Stimulated activated CD8-positive, alpha-beta memory T cell treated with anti-CD3 and anti-CD28 coated beads, Interleukin-12 subunit alpha, Interleukin-12 subunit beta, amount 100 ng/mL, for 24 hours (primary cell): ENCODE measurements at regions not wholly inside any gene's neighbourhood (a gene's known extent, or its start where the extent isn't known, plus 50 kb on each side); places are given as distances from the start of the nearest gene placed in this dataset.

Source experiments
- DNase-seq: peaks from one replicate; pipeline ENCODE4 v3.0.0-alpha.2; 2020; ENCODE audit errors: extremely low read depth

DNA sequence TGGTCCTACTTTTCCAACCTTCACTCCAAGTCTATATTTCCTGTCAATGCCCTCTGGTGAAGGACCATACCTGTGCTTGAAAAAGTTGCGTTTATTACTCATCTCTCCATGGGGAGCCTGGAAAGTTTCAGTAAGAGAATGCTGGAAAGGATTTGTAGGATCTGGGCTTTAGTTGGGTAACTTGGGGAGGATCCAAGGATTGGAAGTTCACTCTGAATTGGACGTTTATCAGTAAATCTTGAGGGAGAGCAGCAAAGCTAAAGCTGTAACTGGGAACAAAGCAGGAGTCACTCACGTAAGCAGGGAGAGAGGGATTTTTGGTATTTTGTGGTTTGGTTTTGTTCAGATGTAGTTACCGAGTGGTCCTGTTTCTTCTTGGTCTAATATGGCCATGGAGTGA lies 51.4 kb upstream of the NPVF start:
- no peak for DNase-seq

DNA sequence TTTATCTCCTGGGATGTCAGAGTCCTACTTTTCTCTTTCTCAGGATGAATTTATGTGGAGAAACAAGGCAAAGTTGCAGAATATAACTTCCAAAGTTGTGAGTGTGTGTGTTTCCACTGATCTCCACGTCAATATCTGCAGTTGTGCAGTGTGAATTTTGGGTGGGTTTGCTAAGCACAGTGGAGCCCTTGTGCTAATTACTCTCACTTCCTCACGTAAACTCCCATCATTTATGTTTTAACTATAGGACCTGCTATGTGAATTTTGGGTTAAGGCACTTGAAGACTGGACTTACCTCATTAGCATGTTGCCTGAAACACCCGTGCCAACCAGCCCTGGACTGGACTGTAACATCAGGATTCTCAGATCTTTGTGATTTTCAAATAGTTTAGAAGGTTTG lies 51.9 kb upstream of the NPVF start:
- DNase-seq = no peak

- DNase-seq = no peak
Measured at GRCh38 chr7:25282194-25282593, 53.9 kb upstream of the NPVF start.

GRCh38 chr7:25286756-25287155 lies 58.5 kb upstream of the NPVF start:
- DNase-seq = no peak

DNA sequence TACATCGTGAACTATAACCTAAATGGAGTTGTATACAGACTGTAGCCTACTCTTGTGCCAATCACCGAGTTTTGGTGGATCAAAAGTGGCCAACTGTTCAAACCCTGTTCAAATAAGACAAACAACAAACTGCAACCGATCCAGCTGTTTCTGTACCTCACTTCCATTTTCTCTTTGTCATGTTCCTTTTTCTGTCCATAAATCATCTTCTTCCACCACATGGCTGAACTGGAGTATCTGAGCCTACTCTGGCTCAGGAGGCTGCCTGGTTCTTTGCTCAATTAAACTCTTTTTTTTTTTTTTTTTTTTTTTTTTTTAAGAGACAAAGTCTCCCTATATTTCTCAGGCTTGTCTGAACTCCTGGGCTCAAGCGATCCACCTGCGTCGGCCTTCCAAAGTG lies 59.0 kb upstream of the NPVF start:
- no peak for DNase-seq

- no peak for DNase-seq
Measured at GRCh38 chr7:25288556-25289307, 60.4 kb upstream of the NPVF start.

DNA sequence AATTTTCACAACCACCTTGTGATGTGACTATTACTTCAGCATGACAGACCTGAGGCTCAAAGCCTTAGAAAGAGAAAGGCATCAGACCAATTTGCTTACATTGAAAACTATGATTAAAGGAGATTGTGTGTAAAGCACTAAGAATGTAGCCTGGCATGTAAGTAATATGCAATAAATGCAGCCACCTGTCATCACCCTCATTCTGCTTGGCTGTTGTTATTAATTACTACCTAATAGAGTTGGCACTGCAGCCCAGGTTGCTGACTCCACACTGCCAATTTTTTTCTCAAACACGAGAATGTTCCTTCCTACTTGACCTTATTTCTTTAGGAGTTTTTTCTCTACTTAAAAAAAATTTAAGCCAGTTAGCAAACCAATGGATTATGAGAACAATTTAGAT lies 61.2 kb upstream of the NPVF start:
- DNase-seq = no peak

DNA sequence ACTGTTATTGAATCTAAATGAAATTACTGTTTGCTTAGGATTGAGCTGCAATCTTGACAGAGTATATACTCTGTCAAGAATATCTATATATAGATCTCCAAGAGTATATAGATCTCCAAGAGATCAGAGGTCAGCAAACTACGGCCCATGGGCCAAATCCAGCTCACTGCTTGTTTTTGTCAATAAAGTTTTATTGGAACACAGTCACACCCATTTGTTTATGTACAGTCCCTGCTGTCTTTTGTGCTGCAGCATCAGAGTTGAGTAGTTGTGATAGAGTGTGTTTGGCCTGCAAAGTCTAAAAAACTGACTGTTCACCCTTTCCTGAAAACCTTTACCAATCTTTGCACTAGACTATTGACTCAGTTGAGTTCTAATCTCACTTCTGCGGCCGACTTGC lies 66.3 kb upstream of the NPVF start:
- no peak for DNase-seq

- DNase-seq = no peak
Measured at GRCh38 chr7:25295387-25295786, 67.1 kb upstream of the NPVF start.

DNA sequence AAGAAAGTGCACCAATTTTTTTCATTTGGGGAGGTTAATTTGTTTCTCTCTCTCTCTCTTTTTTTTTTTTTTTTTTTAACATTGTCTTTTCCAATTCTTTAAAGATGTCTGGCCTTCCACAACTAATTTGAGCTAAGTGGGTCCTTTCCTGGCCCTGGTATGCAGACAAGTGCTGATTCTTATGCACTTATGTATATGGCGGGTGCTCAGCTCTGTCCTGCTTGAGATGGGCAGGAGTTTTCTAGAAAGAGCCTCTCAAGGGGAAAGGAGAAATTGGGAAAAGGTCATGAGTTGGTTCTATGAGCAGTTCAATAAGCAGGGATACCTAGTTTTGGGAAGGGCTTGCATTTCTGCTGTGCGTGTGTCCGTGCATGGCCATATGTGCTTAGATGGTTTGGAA lies 67.8 kb upstream of the NPVF start:
- DNase-seq = no peak

- DNase-seq = no peak
Measured at GRCh38 chr7:25297278-25297677, 69.0 kb upstream of the NPVF start.

- DNase-seq = no peak
Measured at GRCh38 chr7:25303281-25304181, 75.2 kb upstream of the NPVF start.

DNA sequence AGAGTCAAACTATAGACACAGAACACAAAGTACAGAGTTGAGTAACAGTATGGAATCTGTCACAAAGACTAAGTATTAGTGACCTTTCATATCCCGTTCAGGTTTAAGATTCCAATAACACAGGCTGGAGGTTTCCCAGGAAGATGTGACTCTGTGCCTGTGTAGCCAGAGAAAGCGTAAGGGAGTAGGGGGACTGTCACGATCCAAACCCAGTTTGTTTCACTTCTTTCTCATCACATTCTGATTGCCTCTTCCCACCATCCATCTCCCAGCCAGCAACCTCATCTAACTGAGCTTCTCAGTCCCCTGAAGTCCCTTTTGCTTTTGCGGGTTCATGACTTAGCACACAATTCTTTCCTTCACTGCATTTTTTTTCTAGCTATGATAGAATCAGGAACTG lies 76.4 kb upstream of the NPVF start:
- DNase-seq = no peak

DNA sequence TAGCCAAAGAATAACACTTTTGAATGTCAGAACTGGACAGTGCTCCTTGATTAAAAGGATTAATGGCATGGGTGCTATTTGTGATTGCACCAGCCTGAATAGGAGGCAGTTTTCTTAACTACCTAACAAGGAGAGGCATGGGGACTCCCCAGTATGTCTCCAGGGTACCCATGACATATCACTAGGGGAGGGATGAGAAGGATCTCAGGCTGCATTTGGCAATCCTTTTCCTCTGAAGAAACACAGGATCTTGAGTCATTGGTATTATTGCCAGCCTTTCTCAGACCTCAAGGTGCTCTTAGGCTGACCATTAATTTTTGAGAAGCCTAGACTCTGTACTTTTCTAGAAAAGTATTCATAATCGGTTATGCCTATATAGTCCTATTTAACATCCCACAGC lies 77.5 kb upstream of the NPVF start:
- no peak for DNase-seq

- DNase-seq = no peak
Measured at GRCh38 chr7:25307624-25308023, 79.3 kb upstream of the NPVF start.

GRCh38 chr7:25308246-25308645 lies 80.0 kb upstream of the NPVF start:
- DNase-seq = no peak

DNA sequence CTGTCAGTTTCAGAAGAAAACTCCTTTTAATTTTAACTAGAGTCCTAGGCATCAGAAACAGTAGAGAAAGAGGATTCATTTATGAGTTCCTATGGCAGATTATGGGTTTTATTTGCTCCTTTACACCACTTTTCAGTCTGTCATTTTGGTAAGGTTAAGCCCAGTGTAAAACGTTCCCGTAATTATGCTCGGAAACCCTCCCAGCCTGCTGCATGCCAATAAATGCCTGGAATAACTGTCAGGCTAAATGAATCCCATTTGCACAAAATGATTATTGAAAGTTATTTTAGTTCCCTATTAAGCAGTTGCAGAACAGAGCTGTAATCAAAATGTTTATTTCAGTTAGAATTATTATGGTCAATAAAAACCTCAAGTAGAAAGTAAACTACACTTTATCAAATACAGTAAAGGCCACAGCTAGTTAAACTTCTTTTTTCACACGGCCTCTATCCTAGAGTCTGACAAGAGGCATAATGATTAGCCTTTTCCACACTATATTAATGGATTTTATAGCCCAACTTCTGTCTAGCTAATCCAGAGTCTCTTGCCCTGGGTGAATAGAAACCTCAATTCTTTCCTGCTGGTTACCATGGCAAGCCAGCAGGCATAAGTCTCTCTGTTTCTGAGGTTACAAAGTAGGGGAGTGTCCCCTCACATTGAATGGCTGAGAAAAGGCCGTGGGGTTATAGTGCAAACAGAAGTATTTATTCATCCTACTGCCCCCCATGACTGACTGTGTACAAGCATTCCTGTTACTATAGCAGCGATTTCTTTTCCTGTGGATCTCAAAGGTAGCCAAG lies 80.8 kb upstream of the NPVF start:
- DNase-seq = no peak

GRCh38 chr7:25310896-25311295 lies 82.6 kb upstream of the NPVF start:
- DNase-seq = no peak

DNA sequence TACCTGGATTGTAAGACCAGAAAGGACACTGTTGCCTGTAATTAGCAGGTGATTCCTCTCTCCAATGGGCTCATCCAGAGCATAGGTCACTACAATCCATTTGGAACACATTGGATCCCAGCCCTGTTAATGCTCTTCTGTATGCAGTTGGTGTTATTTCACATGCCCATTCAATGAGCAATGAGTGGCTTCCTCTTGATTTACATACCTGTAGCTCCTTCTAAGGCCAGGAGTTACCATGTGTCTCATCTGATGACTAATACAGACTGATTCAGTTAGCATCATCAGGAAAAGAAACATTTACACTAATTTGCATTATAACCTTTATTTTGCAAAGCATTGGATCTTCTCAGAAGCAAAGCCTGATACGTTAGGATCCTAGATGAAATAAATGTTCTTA lies 83.1 kb upstream of the NPVF start:
- no peak for DNase-seq

DNA sequence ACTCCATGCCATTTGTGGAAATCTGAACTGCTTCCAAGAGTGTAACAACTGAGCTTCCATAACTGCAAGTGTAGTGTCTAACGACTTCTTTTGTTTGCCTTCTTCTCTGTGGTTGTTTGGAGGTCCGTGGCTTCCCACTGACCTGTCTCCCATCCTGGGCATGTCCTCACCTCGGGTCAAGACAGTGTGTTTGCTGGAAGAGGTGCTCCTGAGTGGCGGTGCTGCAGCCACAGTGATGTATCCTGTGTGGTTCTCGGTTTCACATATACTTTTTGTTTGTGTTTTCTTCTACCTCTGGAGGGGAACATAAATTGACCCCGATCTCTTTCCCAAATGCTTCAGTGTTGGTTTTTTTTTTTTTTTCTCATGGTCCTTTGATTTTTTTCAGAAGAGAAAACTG lies 84.7 kb upstream of the NPVF start:
- DNase-seq = no peak

DNA sequence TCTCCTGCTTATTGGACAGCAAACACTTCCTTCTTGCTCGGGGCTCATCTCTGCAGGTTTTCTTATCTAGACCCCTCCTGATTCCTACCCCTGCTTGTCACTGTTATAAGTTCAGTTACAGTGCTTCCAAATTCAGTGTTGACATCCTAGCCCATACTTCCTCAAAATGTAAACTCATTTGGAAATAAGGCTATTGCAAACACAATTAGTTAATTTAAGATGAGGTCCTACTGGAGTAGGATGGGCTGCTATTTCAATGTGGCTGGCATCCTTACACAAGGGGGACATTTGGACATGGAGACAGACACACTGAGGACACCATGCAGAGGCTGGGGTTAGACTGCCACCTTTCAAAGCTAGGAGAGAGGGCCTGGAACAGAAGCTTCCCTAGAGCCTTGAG lies 85.2 kb upstream of the NPVF start:
- no peak for DNase-seq

DNA sequence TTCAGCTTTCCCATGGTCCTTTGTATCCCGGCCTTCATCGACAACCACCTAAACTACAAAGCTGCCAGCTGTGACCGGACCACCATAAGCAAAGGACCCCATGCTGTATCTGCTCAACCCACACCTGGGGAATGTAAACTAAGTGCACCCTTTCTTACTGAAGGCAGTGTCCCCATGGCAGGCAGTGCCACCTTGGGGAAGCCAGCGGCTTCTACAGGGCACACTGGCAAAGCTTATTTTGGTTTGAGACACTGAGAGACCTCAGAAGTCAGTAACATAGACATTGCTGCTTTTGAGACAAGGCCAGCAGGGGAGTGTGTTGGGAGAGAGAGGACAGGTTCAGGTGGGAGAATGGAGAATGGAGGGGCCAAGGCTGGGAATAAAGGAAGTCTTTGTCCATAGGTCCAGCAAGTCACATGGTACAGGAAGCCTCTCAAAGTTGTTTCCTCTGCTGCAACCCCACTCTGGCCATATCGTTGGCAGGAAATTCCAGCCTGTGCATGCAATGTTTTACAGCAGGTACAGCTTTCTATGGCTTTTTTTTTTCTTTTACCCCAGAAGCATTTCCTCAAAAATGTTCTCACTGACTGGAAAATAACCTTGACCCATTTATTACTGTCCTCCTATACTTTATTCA lies 85.9 kb upstream of the NPVF start:
- DNase-seq = no peak
